ENCODE measurements at regions not wholly inside any gene's neighbourhood (a gene's known extent, or its start where the extent isn't known, plus 50 kb on each side); places are given as distances from the start of the nearest gene placed in this dataset.

DNA sequence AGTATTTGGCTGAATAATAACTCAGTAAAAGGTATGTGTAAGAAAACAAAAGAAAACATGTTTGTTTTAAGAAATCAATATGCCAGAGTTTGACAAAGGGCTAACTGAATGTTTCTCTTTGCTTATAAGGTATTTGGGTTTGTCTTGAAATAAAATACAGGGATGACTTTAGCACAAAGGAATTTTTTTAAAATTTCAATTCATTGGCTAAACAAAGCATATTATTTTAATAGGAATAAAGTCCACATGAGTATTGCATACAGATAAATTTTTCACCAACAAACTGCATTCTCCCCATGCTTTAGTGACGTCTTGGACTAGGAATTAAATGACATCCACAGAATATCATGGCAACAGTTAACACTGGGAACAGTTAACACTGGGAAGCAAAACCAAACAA is 480.0 kb upstream of the JAG1 start:
- Histone ChIP-seq H3K4me1 (ENCODE audit: insufficient read depth, low read length) (no peaks in the 10 kb centered on the region), H4K20me1 (ENCODE audit: insufficient read depth, low read length) (no peaks in the 10 kb centered on the region), H3K9ac (ENCODE audit: insufficient read depth, low read depth, low read length) (no peak overlapping the region), H3K27ac (ENCODE audit: extremely low read length, insufficient read depth, low read length) (no peak overlapping the region), H3K4me3 (replicated peaks in 1 of 3; ENCODE audit: insufficient read depth in 1 of 3, low read depth in 2 of 3, low read length in 3 of 3) (no peak overlapping the region), H3K4me2 (ENCODE audit: low read depth, low read length) (no peak overlapping the region), H3K79me2 (ENCODE audit: insufficient read depth, low read length) (no peaks in the 10 kb centered on the region), H3K27me3 (ENCODE audit: control insufficient read depth in 1 of 2, insufficient read depth in 2 of 2, low read length in 2 of 2) (no peaks in the 10 kb centered on the region; a peak in 1 of 5 replicates), H3K36me3 (replicated peaks in 1 of 2; ENCODE audit: control insufficient read depth in 1 of 2, insufficient read depth in 2 of 2, low read length in 2 of 2) (no peaks in the 10 kb centered on the region), H2AFZ (ENCODE audit: low read length) (no peak overlapping the region), H3K9me3 (ENCODE audit: low read length) (no peaks in the 10 kb centered on the region)
- TF ChIP-seq MEIS1 (CRISPR knock-in tag; IDR thresholded peaks at IDR 0.05; ENCODE audit: borderline replicate concordance) (no peak), ZNF264 (CRISPR knock-in tag; IDR thresholded peaks at IDR 0.05) (no peak), KDM4B (CRISPR knock-in tag; IDR thresholded peaks at IDR 0.05) (no peak), ZNF431 (CRISPR knock-in tag; IDR thresholded peaks at IDR 0.05; ENCODE audit: borderline replicate concordance, low read depth) (no peak), KMT2B (CRISPR knock-in tag; IDR thresholded peaks at IDR 0.05) (no peak), ZNF3 (CRISPR knock-in tag; IDR thresholded peaks at IDR 0.05) (no peak), RFXAP (CRISPR knock-in tag; IDR thresholded peaks at IDR 0.05; ENCODE audit: borderline replicate concordance) (no peak), ERF (CRISPR knock-in tag; IDR thresholded peaks at IDR 0.05) (no peak), ZNF367 (CRISPR knock-in tag; IDR thresholded peaks at IDR 0.05; ENCODE audit: borderline replicate concordance) (no peak), MATR3 (CRISPR knock-in tag; IDR thresholded peaks at IDR 0.05) (no peak), ZNF646 (CRISPR knock-in tag; IDR thresholded peaks at IDR 0.05) (no peak), ZNF274 (CRISPR knock-in tag; IDR thresholded peaks at IDR 0.05) (no peak), GLI4 (CRISPR knock-in tag; IDR thresholded peaks at IDR 0.05; ENCODE audit: borderline replicate concordance) (no peak), ZNF143 (CRISPR knock-in tag; IDR thresholded peaks at IDR 0.05) (no peak)
- TF ChIP-seq, protein P1, sequence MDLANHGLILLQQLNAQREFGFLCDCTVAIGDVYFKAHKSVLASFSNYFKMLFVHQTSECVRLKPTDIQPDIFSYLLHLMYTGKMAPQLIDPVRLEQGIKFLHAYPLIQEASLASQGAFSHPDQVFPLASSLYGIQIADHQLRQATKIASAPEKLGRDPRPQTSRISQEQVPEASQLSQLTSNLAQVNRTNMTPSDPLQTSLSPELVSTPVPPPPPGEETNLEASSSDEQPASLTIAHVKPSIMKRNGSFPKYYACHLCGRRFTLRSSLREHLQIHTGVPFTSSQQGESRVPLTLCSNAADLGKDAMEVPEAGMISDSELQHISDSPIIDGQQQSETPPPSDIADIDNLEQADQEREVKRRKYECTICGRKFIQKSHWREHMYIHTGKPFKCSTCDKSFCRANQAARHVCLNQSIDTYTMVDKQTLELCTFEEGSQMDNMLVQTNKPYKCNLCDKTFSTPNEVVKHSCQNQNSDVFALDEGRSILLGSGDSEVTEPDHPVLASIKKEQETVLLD (CRISPR knock-in tag; IDR thresholded peaks at IDR 0.05; ENCODE audit: low read depth), result no peak
- TF ChIP-seq, protein P2, sequence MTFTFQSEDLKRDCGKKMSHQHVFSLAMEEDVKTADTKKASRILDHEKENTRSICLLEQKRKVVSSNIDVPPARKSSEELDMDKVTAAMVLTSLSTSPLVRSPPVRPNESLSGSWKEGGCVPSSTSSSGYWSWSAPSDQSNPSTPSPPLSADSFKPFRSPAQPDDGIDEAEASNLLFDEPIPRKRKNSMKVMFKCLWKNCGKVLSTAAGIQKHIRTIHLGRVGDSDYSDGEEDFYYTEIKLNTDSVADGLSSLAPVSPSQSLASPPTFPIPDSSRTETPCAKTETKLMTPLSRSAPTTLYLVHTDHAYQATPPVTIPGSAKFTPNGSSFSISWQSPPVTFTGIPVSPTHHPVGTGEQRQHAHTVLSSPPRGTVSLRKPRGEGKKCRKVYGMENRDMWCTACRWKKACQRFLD (CRISPR knock-in tag; IDR thresholded peaks at IDR 0.05; ENCODE audit: borderline replicate concordance), result no peak
- TF ChIP-seq, protein P3, sequence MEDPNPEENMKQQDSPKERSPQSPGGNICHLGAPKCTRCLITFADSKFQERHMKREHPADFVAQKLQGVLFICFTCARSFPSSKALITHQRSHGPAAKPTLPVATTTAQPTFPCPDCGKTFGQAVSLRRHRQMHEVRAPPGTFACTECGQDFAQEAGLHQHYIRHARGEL (CRISPR knock-in tag; IDR thresholded peaks at IDR 0.05), result no peak
- BruUV-seq (replicated peaks), result no TSS peak
- no peak for ATAC-seq
- no peak for FAIRE-seq
- 0% methylated on average over 1 of the region's 1 CpG for WGBS (ENCODE audit: low lambda C conversion rate)
- no peak for DNase-seq (ENCODE audit: low spot score)
- intact Hi-C loops (cut with micrococcal nuclease; ENCODE audit: unreplicated experiment) (no loop called here), in situ Hi-C loops (cut with HindIII; ENCODE audit: extremely low pct_ligation_motif_present, low pct_unique_long_range_greater_than_20kb) (no loop called here)
- ChIA-PET POLR2A (no interaction called here), CTCF (ENCODE audit: low intra/inter-chr PET ratio, low total read pairs) (no interaction called here)
